ENCODE measurements at regions not wholly inside any gene's neighbourhood (a gene's known extent, or its start where the extent isn't known, plus 50 kb on each side); places are given as distances from the start of the nearest gene placed in this dataset.

DNA sequence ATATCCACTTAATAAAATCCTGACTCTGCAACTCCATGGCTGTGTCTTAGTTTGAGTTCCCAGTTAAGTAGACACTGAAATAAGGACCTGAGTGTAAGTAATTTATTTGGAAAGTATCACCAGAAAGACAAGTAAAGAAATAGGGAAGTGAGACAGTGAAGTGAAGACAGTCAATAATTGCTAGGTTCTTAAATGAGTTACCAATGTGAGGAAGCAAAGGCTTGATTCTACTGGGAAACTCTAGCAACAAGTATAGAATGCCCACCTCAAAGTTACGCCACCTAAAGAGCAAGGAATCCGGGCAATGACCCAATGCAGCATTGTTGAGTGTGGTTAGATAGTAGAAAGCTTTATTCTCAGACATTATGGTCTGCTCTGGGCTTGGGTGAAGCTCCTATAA lies 383.9 kb downstream of the TLR4 start:
- DNase-seq = no peak

GRCh38 chr9:118091226-118091625 lies 387.0 kb downstream of the TLR4 start:
- no peak for DNase-seq

GRCh38 chr9:118091711-118092500 lies 387.7 kb downstream of the TLR4 start:
- no peak for DNase-seq

- DNase-seq = no peak
These were observed 390.2 kb downstream of the TLR4 start for GRCh38 chr9:118094387-118094786.

DNA sequence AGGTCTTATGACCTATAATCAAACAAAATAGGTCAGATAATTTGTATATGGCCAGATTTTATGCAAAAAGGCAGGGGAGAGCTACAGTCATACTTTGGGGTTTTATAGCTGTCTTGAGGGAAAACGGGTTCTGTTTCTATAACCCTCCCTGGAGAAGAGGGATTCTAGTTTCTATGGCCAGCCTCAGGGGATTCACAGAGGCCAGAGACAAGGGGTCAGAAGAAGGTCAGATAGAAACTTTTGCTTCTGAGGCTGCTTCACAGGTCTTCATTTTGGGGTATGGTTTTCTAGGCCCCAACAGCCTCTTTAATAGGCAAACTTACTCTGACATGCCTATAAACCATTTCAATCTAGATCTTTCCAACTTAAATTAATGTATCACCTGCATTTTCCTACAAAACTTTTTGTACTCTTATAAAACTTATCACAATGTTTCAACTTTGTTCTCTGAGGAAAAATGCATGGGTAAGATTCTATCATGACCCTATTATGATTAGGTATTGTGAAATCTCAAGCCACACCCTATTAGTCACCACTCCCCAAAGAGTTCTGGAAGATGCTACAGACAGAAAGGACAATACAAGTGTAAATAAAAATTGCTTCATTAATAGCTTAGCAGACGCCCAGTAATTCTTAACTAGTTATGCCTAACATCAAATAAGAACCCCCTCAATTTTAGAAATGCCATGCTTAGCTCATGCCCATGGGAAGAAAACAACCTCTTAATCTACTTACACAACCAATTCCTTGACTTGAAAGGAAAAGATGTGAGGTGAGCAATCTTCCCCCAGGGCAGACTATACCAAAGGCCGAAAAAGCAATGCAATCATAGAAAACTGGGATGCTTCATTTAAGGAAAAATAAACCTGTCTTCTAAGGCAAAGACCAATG lies 396.6 kb downstream of the TLR4 start:
- DNase-seq = no peak

DNA sequence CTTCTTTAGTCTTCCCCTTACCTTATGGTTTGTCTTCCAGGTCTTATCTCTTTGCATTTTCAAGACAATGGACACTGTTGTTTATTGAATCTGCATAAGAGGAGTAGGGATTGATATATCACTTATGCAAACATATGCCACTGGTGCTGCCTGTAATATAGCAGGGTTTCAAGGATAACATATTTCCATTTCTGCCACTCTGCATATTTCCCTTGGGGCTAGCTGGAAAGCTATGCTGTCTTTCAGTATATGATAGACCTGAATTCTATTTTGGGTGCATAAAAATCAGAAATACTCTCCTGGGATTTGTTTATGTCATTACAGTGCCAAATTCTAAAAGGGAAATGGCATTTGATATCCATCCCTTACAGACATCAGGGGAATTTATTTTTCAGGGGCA lies 400.2 kb downstream of the TLR4 start:
- DNase-seq = no peak

- no peak for DNase-seq
These were observed 404.8 kb downstream of the TLR4 start for GRCh38 chr9:118108971-118109370.

DNA sequence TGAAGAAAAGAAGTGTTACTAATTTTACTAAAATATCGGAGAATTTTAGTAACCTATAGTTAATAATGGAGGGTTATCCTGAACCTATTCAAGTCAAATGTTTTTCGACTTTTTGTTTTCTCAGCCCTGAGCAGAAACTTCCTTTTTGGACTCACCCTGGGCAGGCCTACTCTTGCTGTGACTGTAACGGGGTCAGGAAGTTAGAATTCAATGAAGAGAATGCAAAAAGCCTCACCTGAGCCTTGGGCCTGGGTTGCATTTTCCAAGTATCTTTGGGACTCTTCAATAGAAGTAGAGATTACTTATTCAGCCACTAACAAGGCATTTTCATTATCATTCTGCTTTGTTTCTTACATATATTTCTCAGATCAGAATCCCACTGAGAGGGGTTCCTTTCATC lies 405.3 kb downstream of the TLR4 start:
- DNase-seq = no peak

DNA sequence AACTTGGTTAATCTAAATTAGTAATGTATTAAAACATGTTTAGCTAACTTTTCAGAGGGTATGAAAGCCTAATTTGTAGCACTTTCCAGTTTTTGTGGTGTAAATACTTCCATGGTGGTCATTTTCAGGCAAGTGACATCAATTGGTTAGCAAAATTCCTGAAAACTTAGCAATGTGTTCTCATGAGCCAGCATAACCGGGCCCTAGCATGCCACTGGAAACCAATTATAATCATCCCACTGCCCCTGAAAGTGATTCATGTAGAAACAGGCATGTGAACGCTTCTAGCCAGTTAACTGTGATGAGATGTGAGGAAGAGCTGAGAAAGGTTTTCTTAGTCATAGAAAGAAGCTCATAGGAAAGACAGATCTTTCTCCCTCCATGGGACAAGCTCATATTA lies 417.2 kb downstream of the TLR4 start:
- no peak for DNase-seq

GRCh38 chr9:118128313-118128712 lies 424.1 kb downstream of the TLR4 start:
- no peak for DNase-seq

DNA sequence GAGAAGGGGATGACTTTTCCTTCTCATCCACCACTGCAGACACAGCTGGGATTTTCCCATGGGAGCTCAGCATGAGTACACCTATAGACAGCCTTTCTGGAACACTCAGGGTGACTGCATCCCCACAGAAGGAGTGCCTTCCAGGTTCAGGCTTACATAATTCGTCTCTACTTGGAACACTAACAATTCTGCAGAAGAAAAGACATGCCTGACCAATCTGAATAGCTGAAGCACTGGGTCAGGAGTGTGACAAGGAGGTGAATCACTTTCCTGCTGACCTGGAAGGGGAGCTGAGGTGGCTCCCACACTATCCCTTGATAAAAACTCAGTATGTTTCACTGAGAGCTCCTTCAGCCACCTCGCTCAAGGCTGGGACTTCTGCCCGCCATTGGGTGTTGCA lies 425.3 kb downstream of the TLR4 start:
- no peak for DNase-seq

DNA sequence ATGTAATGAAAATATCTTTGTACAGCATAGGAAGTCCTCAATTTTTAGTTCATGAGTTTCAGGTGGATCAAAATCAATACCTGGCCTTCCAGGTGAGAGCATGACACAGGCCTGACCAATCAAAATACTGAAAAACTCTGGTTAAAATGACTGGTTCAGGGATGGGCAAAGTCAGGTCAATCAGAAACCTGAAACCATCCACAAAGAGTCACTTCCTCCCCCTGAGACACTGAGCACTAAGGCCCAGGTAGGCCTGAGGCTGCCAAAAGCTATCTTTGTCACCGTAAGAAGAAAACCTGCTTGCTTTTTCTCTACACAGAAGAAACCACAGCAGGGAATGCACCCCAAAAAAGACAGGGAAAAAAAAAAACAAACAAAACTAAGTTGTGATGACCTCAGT lies 444.8 kb downstream of the TLR4 start:
- no peak for DNase-seq

- DNase-seq = no peak
These were observed 452.6 kb downstream of the TLR4 start for GRCh38 chr9:118156846-118157245.

- no peak for DNase-seq
These were observed 458.5 kb downstream of the TLR4 start for GRCh38 chr9:118162716-118163115.

DNA sequence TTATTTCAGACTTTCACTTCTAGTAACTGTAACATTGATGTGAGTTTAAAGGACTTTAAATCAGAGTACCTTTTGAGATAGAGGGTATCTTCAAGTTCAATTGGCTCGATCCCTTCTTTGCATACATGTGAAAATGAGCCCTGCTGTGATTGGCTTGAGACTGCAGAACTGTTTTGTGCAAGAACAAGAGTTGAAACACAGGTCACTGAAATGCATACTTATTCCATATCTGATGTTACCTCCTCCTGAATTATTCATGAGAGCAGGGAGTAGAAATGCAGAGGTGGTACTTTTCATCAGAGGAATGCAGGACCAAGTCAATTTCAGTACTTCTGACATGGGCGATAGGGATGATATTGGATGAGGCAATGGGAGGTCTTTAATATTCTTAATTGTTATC lies 459.5 kb downstream of the TLR4 start:
- DNase-seq = no peak

GRCh38 chr9:118165451-118165850 lies 461.2 kb downstream of the TLR4 start:
- no peak for DNase-seq

GRCh38 chr9:118170032-118170955 lies 466.1 kb downstream of the TLR4 start:
- no peak for DNase-seq

DNA sequence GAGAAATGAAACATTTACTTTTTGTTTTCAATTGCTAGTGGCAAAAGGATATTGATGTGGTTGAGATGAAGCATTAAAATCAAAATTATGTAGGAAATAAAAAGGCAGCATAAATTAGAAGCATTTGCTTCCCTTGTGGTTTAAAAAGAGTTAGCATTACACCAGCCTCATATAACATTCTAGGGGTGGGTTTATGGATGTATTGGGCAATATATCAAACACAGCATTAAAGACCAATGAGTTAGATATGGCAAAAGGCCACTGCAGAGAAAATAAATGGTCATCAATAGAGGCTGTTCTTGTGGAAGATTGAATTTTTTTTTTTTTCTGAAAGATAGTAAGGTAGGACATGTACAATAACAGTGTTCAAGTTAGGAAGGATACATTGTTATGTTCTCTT lies 473.0 kb downstream of the TLR4 start:
- DNase-seq = no peak

DNA sequence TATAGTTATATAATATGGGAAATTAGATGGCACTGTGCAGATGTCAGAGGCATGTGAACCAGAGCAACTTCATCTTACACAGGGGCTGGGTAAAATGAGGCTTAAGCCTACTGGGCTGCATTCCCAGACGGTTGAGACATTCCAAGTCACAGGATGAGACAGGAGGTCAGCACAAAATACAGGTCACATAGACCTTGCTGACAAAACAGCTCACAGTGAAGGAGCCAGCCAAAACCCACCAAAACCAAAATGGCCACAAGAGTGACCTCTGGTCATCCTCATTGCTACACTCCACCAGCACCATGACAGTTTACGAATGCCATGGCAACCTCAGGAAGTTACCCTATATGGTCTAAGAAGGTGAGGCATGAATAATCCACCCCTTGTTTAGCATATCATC lies 479.4 kb downstream of the TLR4 start:
- DNase-seq = no peak

DNA sequence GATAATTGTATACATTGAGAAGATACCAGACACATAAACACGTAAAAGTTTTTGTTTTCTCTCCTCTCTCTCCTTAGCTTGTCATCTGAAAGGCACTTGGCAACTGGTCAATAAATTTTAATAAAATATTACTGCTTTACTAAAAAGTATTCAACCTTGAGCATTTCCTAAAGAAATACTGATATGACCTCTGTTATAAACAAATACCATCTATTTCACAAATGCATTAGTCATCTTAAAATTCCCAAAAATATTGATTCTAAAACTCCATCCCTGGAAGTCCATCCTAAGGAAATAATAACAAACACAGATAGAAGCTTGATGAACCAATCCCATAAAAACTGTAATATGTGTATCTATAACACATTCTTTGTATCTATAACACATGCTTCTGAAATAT lies 483.2 kb downstream of the TLR4 start:
- no peak for DNase-seq

GRCh38 chr9:118189615-118190014 lies 485.4 kb downstream of the TLR4 start:
- DNase-seq = no peak

- DNase-seq = no peak
These were observed 488.6 kb downstream of the TLR4 start for GRCh38 chr9:118192807-118193206.

DNA sequence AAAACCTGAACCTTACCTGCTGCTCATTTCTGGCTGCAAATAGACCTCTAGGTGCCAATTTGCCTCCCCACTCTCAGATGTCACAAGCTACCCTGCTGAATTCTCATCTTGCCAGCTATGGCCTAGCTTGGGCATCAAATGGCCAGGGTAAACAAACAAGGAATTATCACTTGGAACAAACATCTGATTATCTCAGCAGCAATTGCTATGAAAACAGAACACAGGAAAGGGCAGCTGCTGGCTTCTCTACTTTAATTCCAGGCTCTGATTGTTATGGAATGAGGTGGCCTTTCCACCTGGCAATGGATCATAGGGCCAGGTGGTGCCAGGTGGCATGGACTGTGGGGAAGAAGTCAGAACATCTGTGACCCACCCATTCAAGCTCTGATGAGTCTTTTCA lies 505.1 kb downstream of the TLR4 start:
- no peak for DNase-seq
